GM18858 (cell line): ENCODE measurements at regions not wholly inside any gene's neighbourhood (a gene's known extent, or its start where the extent isn't known, plus 50 kb on each side); places are given as distances from the start of the nearest gene placed in this dataset.

Source experiments
- ATAC-seq: cut with Tn5 transposase; IDR thresholded peaks from one replicate; pipeline ENCODE4 v1.9.1; 2021; ENCODE audit not compliant: unreplicated experiment

DNA sequence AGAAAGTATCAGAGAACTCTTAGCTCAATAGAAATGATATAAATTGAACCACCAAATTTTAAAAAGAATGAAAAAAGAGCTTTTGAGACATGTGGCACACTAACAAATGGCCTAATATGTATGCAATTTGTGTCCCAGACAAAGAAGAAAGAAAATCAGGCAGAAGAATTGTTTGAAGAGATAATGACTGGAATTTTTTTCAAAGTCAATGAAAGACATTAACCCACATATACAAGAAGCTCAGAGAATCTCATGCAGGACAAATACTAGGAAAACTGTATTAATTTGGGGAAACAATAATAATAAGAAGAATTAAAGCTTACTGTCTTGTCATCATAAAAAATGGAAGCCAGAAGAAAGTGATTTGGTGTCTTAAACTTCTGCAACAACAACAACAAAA lies 304.1 kb upstream of the RND3 start:
- no peak for ATAC-seq

GRCh38 chr2:150789376-150789905 lies 302.0 kb upstream of the RND3 start:
- no peak for ATAC-seq

- no peak for ATAC-seq
Measured at GRCh38 chr2:150788426-150789140, 301.1 kb upstream of the RND3 start.

GRCh38 chr2:150787353-150788093 lies 300.1 kb upstream of the RND3 start:
- ATAC-seq, result no peak

- ATAC-seq, result no peak
Measured at GRCh38 chr2:150784389-150784788, 296.9 kb upstream of the RND3 start.

DNA sequence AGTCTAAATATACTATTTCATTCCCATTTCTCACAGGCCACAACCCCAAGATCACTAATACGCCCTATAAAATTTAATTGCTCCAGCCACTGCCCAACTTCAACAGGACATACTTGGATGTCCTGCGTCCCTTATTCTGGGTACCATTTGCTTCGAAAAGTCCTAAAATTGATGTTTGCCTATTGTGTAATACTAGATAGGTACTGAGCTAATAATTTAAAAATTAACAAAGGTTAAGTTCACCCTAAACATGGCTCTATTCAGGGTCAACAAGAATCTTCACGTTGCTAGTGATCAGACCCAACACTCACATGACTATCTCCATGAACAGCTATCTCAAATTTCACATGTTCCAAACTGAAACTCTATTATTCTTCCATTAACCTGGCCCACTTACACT lies 296.4 kb upstream of the RND3 start:
- no peak for ATAC-seq

DNA sequence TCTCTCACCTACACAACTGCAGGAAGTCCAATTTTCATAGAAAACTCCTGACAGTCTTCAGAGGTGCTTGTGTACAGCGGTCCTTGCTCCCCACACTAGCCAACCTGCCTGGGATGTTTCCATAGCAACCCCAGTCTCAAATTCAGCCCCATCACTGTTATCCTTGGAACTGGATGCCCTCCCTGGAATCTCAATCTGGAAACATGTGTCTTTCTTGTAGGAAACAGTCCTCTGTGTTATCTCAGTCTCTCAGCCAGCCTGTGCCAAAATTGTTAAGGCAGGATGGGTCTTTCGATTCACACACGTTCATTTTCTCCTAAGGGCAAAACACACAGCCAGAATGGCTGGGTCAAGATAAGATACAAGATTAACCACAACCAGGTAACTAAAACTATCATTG lies 295.5 kb upstream of the RND3 start:
- ATAC-seq, result no peak

- no peak for ATAC-seq
Measured at GRCh38 chr2:150782613-150783012, 295.1 kb upstream of the RND3 start.

- ATAC-seq, result no peak
Measured at GRCh38 chr2:150781142-150781541, 293.7 kb upstream of the RND3 start.

GRCh38 chr2:150778828-150779227 lies 291.4 kb upstream of the RND3 start:
- no peak for ATAC-seq

DNA sequence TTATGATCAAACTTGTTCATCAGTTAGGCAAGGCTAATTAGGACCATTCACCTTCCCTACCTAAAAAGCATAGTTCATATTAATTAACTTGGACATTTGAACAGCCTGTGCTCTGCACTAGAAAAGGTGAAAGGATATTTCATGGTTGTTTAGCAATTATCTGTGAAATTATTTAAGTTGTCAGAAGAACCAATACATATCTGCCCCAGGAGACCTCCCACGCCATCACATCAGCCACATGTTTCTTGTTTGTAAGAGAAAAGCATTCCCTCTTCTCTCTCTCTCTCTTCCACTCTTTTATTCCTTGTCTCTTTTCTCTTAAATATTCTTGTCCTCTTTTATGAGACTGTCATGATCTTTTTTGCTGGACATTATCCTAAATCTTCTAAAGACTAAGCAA lies 282.0 kb upstream of the RND3 start:
- no peak for ATAC-seq

DNA sequence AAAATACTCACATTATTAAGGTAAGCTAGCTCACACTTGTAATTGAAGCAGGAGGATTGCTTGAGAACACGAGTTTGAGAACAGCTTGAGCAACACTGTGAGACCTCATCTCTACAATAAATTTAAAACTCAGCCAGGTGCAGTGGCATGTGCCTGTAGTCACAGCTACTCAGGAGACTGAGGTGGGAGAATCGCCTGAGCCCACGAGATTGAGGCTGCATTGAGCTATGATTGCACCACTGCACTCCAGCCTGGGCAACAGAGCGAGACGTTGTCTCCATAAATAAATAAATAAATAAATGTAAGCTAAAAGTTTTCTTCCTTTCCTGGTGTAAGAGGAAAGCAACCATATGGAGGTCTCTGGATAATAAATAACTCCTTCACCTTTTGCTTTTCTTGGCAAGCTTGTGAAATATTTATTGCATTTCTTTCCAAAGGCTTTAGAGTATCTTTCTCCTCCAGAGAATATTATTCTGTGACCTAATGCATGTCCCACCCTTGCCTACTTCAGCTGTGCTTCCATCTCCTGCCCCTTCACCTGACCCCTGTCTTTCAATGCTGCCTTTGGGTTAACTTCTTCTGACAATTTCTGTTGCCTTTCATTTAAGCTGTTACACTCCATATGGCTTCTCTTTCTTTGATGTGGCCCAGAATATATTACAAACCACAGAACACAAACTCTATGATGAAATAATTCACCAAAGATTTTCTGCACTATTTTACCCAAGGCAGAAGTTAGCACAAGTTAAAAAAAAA lies 280.7 kb upstream of the RND3 start:
- no peak for ATAC-seq

GRCh38 chr2:150762571-150762970 lies 275.1 kb upstream of the RND3 start:
- ATAC-seq, result no peak

DNA sequence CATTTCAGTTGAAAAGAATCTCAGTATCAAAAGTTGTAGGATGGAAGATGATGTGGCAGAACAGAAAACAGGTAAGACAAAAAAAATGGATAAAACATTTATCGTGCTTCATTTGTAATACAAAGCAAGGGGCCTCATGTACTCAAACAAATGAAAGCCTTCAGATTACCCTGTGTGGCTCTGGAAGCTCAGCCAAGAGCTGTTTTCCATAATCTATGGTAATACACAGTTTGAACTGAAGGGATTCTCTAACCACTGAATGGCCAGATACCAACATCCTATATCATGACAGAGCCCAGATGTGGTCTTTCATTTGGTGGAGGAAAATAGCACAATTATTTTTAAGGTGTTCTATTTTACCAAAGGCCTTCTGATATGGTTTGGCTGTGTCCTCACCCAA lies 272.1 kb upstream of the RND3 start:
- no peak for ATAC-seq

DNA sequence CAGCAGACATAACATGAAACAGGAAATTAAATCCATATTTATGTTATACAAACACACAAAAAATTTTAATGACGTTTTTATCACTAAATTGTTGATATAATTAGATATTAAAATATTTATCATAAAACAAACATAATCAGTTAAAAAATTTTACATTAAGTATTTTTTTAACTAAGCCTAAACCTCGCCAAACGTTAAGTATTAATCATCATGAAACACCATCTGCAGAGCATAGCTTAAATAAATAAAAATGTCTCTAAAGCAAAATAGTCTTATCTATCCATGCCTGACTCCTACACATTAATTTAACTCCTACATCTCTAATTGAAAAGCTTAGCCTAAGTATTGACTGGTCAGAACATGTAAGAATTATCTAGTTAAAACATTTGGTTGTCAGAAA lies 271.6 kb upstream of the RND3 start:
- ATAC-seq, result no peak

- ATAC-seq, result no peak
Measured at GRCh38 chr2:150752229-150752628, 264.8 kb upstream of the RND3 start.

DNA sequence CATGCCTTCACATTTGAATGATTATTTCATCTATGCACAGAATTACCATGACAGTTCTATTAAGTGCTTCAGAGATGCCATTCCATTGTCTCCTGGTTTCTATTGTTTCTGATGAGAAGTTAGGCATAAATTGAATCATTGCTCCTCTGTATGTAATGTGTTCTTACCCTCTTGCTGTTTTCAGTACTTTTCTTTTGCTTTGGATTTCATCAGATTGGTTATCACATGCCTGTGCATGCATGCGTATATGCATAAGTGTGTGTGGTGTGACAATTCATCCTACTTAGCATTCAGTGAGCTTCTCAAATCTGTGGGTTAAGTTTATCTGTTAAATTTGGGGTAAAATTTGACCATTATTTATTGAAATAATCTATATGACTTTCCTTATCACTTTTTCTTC lies 263.3 kb upstream of the RND3 start:
- no peak for ATAC-seq

DNA sequence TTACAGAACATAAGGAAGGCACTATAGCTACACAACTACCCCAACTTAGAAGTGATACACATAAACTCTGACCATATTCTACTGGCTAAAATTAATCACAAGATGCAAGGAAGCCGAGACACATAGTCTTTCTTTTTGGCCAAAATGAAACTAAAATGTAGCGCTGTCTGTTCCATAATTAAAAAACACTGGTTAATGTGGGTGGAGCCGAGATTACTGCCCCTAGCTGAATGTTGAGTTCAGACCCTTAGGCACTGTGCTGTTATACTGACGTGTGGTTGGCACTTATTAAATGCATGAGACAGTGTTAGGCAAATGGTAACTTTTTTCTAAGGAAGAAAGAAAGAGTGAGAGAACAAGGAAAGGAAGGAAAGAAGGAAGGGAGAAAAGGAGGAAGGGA lies 254.6 kb upstream of the RND3 start:
- no peak for ATAC-seq

DNA sequence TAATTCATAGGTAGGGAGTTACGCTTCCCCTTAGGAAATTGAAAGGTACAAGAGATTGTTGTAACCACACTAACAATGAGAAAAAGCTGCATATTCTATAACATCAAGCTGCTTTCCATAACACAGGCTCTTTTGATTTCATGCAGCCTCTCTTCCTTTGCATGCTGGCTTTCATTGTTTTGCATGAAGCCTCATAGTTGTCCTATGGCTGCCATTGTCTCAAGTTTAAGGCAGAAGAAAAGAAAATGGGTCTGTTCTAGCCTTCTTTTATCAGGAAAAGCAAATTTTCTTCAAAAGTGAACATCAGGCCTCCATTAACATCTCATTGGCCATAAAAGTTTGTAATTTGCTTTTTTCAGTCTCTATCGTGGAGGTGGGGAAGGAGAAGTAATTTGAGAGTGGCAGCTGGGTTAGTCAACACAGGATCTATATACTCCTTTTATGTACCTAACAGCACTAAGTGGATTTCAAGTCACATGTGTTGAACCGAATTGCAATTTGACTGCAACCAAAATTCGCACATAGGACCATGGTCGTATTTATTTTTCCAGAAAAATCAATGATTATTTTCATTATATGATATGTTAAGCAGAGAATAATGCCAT lies 248.5 kb upstream of the RND3 start:
- no peak for ATAC-seq

- ATAC-seq, result no peak
Measured at GRCh38 chr2:150733051-150733618, 245.7 kb upstream of the RND3 start.

DNA sequence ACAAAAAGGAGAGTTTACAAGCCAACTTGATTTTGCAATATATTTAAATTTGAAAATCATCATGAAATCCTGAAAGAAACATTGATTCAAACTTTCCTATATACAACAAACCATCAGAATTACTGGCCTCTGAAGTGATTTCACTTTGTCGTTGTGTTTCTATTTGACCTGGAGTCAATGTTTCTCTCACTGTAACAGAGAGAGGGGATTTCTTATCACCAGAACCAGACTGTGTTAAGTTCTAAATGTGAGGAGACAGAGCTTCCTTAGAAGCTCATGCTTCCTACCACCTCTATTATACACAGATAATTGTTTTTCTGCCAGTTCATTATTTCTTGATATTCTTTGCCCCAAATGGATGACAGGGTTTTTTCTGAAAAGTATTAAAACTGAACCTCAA lies 245.0 kb upstream of the RND3 start:
- ATAC-seq, result no peak
